Keratinocyte (primary cell): ENCODE measurements at regions not wholly inside any gene's neighbourhood (a gene's known extent, or its start where the extent isn't known, plus 50 kb on each side); places are given as distances from the start of the nearest gene placed in this dataset.
"Not testable (repeated sequence)": the region's sequence is repeated elsewhere in the genome, so short reads cannot be mapped to it uniquely, and the experiment has no call there.

ENCODE experiments used
- DNase-seq: peaks from one replicate; pipeline ENCODE4 v3.0.0-alpha.2; 2011; ENCODE audit warnings: low read depth, missing footprints, low spot score
- FAIRE-seq: peaks from 2 replicates; lab custom pipeline; 2011; peaks lifted over from hg19 to GRCh38; lab: Jason Lieb, UNC
- H2AFZ ChIP-seq: 2 replicates; pipeline ENCODE4 v1.6.0; 2012; ENCODE audit warnings: low read length, control low read depth, inconsistent platforms; ENCODE audit not compliant: control insufficient read depth
- H3K27ac ChIP-seq: 2 replicates; pipeline ENCODE4 v1.5.1; 2011; ENCODE audit warnings: low read length; ENCODE audit not compliant: control insufficient read depth, insufficient read depth
- H3K27me3 ChIP-seq: 3 replicates; pipeline ENCODE4 v1.6.0; 2011; ENCODE audit warnings: low read length; ENCODE audit not compliant: control insufficient read depth, insufficient read depth; ENCODE audit errors: extremely low read depth
- H3K36me3 ChIP-seq, 2 experiments: 2 replicates in 1 of 2; 3 replicates in 1 of 2; pipeline ENCODE4 v1.5.1; 2011; ENCODE audit warnings: low read length in 2 of 2, mild to moderate bottlenecking in 1 of 2; ENCODE audit not compliant: control insufficient read depth in 2 of 2, insufficient read depth in 2 of 2; ENCODE audit errors: extremely low read depth in 1 of 2
- H3K4me1 ChIP-seq: 3 replicates; pipeline ENCODE4 v1.5.1; 2011; ENCODE audit warnings: low read length; ENCODE audit not compliant: control insufficient read depth, insufficient read depth; ENCODE audit errors: extremely low read depth
- H3K4me2 ChIP-seq: 3 replicates; pipeline ENCODE4 v1.6.0; 2011; ENCODE audit warnings: low read depth, low read length; ENCODE audit not compliant: control insufficient read depth, insufficient read depth; ENCODE audit errors: extremely low read depth
- H3K4me3 ChIP-seq, 3 experiments: fragments of 200-600 bp in 1 of 3; sonication (generic) in 1 of 3; 2 replicates in 2 of 3; 3 replicates in 1 of 3; pipeline ENCODE4 v1.5.1; 2011 to 2016; ENCODE audit warnings: low read length in 3 of 3, mild to moderate bottlenecking in 3 of 3, control low read depth in 2 of 3, inconsistent platforms in 1 of 3, low read depth in 1 of 3, mixed read lengths in 1 of 3, mixed run types in 1 of 3, moderate library complexity in 1 of 3; ENCODE audit not compliant: control insufficient read depth in 2 of 3, insufficient read depth in 2 of 3; ENCODE audit errors: extremely low read depth in 1 of 3
- H3K79me2 ChIP-seq: 2 replicates; pipeline ENCODE4 v1.6.0; 2012; ENCODE audit warnings: low read length; ENCODE audit not compliant: control insufficient read depth, insufficient read depth
- H3K9ac ChIP-seq: 3 replicates; pipeline ENCODE4 v1.6.0; 2011; ENCODE audit warnings: low read length; ENCODE audit not compliant: control insufficient read depth, insufficient read depth; ENCODE audit errors: extremely low read depth
- H3K9me1 ChIP-seq: 3 replicates; pipeline ENCODE4 v1.6.0; 2011; ENCODE audit warnings: low read length; ENCODE audit not compliant: control insufficient read depth, insufficient read depth; ENCODE audit errors: extremely low read depth
- H3K9me3 ChIP-seq: 2 replicates; pipeline ENCODE4 v1.5.1; 2012; ENCODE audit warnings: low read depth, low read length; ENCODE audit not compliant: control insufficient read depth
- H4K20me1 ChIP-seq: 3 replicates; pipeline ENCODE4 v1.6.0; 2011; ENCODE audit warnings: low read length; ENCODE audit not compliant: control insufficient read depth, insufficient read depth; ENCODE audit errors: extremely low read depth
- dilution Hi-C: fragments of 300-500 bp; cut with MboI; formaldehyde crosslinking; loops from one replicate; pipeline ENCODE4 v1.7.0; 2020; ENCODE audit warnings: low sequenced_read_pairs; ENCODE audit not compliant: extremely low pct_ligation_motif_present

DNA sequence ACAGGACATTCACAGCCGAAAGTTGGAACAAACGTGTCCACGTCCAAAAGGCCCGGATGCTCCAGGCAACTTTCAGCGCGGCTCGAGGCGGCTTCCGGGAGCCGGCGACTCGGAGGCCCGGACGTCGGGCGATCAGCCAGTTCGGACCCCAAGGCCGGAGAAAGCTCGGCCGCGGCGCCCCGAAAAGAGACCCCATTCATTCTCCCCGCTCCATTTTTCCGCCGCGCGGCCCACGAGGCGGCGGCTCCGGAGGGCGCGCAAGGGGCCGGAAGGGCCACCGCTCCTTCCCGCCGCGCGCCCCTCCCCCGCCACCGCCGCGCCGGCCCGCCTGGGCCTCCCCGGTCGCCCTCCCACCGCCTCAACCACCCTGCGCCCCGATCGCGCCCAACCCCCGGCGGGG, 4022.7 kb upstream of the TPTE start:
- H3K4me2 ChIP-seq, FAIRE-seq, DNase-seq, dilution Hi-C loops, H3K4me1 ChIP-seq, H3K9me1 ChIP-seq, H3K36me3 ChIP-seq, H3K9me3 ChIP-seq, H3K79me2 ChIP-seq, H4K20me1 ChIP-seq, H3K27me3 ChIP-seq, H2AFZ ChIP-seq: not testable (repeated sequence)
- H3K9ac ChIP-seq: peak overlapping the region; percentile 77
- peak overlapping the region; percentile 47 for H3K27ac ChIP-seq
- H3K4me3 ChIP-seq: peak overlapping the region in 2 of 3 experiments; percentile 20 to 52

DNA sequence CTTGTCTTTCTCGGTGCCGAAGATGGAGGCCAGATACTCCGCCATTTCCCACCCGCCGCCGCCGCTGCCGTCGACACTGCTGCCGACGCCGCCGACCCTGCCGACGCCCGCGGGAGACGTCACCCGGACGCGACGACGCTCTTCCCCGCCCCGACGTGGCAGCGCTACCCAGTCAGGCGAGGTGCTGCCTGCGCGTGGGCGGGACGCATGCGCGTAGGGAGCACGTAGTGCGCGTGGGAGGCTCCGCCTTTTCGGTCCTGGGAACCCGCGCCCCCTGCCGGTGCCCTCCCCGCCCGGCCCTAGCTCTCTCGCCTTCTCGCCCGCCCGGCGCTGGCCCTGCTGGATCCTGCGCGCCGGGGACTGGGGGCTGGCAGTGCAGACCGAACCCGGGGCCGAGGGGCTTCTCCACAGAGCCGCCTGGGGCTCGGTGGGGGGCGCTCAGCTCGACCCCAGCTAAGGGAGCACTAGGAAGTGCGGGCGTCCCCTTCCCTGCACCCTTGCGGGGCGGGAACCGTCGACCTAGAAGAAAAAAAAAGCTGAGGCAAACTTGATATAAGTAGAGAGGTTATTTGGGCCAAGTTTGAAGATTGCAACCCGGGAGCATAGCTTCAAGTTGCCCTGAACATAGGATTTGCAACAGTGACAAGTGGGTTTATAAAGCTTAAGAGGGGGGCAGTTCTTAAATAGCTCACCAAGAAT, 4022.1 kb upstream of the TPTE start:
- not testable (repeated sequence) for H3K27ac ChIP-seq

DNA sequence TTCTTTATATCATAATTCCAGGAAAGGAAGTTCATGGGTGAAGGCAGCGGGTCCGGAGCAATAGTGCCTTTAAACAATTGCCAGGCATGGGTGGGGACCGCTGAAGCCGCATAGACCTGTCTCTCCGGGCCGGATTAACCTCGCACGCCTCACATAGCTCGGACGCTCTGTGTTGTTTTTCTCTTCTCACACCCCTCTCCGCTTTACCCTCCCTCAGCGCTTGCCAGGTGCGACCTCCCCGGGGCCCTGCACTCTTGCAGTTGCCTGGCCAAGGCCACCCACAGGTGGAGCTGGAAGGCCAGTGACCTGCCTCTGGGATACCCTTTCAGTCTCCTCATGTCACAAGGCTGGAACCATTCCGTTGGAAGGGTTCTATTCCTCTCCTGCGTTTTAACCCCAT, 4021.5 kb upstream of the TPTE start:
- DNase-seq, H3K27me3 ChIP-seq, H3K27ac ChIP-seq, H3K4me3 ChIP-seq, H3K79me2 ChIP-seq, H2AFZ ChIP-seq, dilution Hi-C loops, H3K9me1 ChIP-seq, H3K4me2 ChIP-seq, H3K9me3 ChIP-seq, H3K9ac ChIP-seq, H3K36me3 ChIP-seq, H3K4me1 ChIP-seq, H4K20me1 ChIP-seq, FAIRE-seq: not testable (repeated sequence)

More for the DNA sequence above, 4022.1 kb upstream of the TPTE start:
- H3K4me2 ChIP-seq, FAIRE-seq, dilution Hi-C loops, H3K9ac ChIP-seq, H3K27me3 ChIP-seq, H3K36me3 ChIP-seq, H2AFZ ChIP-seq, H4K20me1 ChIP-seq, DNase-seq, H3K9me1 ChIP-seq, H3K4me1 ChIP-seq, H3K79me2 ChIP-seq, H3K9me3 ChIP-seq: not testable (repeated sequence)
- peak overlapping the region in 1 of 3 experiments; percentile 52 for H3K4me3 ChIP-seq

GRCh38 chr21:6500681-6501080, 4020.7 kb upstream of the TPTE start:
- H3K79me2 ChIP-seq, H3K27me3 ChIP-seq, dilution Hi-C loops, FAIRE-seq, H3K27ac ChIP-seq, H3K36me3 ChIP-seq, H3K9ac ChIP-seq, H3K9me1 ChIP-seq, H3K4me1 ChIP-seq, H3K9me3 ChIP-seq, H4K20me1 ChIP-seq, DNase-seq, H3K4me2 ChIP-seq, H3K4me3 ChIP-seq, H2AFZ ChIP-seq: not testable (repeated sequence)

DNA sequence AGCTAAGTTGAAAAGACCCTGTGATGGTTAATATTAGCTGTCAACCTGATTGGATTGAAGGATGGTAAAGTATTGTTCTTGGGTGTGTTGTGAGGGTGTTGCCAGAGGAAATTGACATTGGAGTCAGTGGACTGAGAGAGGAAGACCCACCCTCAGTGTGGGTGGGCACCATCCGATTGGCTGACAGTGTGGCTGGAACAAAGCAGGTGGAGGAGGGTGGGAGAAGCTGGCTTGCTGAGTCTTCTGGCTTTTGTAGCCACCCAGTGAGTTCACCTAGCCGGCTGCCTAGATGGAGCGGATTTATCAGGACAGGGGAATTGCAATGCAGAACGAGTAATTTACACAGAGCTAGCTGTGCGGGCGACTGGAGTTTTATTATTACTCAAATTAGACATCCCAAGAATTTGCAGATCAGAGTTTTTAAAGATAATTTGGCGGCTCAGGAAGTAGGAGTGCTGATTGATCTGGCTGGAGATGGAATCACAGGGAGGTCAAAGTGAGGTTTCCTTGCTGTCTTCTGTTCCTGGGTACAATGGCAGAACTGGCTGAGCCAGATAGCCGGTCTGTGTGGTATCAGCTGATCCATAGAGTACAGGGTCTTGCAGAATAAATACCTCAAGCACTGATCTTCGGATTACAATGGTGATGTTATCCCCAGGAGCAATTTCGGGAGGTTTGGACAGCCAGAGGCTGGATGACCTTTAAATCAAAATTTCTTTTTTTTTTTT, 4015.1 kb upstream of the TPTE start:
- H2AFZ ChIP-seq, H3K4me3 ChIP-seq, DNase-seq, H3K9me3 ChIP-seq, H4K20me1 ChIP-seq, H3K27ac ChIP-seq, H3K4me1 ChIP-seq, H3K9ac ChIP-seq, H3K36me3 ChIP-seq, H3K79me2 ChIP-seq, H3K9me1 ChIP-seq, H3K27me3 ChIP-seq, FAIRE-seq, dilution Hi-C loops, H3K4me2 ChIP-seq: not testable (repeated sequence)
